ENCODE measurements at regions not wholly inside any gene's neighbourhood (a gene's known extent, or its start where the extent isn't known, plus 50 kb on each side); places are given as distances from the start of the nearest gene placed in this dataset.
"Not testable (repeated sequence)": the region's sequence is repeated elsewhere in the genome, so short reads cannot be mapped to it uniquely, and the experiment has no call there.

DNA sequence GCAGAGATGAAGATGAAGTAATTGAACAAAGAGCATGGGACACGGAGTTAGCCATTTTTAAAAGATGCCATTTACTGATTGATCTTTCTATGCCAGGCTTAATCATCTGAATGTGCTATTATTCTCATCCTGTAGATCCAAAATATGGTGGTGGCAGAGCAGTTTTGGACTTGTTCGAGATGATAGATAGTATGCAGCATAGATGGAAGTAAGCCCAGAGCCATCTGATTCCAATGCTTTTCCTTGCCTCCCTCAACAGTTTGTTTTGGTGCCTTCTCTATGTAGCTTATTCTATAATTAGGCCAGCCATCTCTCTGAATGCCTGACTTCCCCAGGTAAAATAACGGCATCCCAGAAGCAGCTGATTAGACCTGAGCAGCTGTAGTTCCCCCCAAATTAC lies 152.6 kb upstream of the CLNK start:
- Histone ChIP-seq H3K4me1 (ENCODE audit: insufficient read depth, low read length, severe bottlenecking) (no peaks in the 10 kb centered on the region), H3K4me2 (ENCODE audit: low read length) (no peak overlapping the region), H3F3A (ENCODE audit: insufficient read depth, low read length) (no peaks in the 10 kb centered on the region), H3K27me3 (ENCODE audit: insufficient read depth, low read length) (no peaks in the 10 kb centered on the region), H3K4me3 (ENCODE audit: low read depth, low read length, poor library complexity, severe bottlenecking) (no peak overlapping the region), H3K36me3 (ENCODE audit: insufficient read depth, low read length) (no peaks in the 10 kb centered on the region), H3K79me2 (ENCODE audit: insufficient read depth, low read length) (no peaks in the 10 kb centered on the region), H2AFZ (ENCODE audit: low read length) (no peak overlapping the region), H3K27ac (ENCODE audit: low read depth, low read length, poor library complexity, severe bottlenecking) (no peak overlapping the region), H3K9ac (ENCODE audit: low read length) (no peak overlapping the region), H3K9me2 (ENCODE audit: low read depth, low read length) (no peaks in the 10 kb centered on the region), H3K9me3 (ENCODE audit: low read length) (no peaks in the 10 kb centered on the region), H4K20me1 (ENCODE audit: insufficient read depth, low read length) (no peaks in the 10 kb centered on the region)
- TF ChIP-seq, protein P1, sequence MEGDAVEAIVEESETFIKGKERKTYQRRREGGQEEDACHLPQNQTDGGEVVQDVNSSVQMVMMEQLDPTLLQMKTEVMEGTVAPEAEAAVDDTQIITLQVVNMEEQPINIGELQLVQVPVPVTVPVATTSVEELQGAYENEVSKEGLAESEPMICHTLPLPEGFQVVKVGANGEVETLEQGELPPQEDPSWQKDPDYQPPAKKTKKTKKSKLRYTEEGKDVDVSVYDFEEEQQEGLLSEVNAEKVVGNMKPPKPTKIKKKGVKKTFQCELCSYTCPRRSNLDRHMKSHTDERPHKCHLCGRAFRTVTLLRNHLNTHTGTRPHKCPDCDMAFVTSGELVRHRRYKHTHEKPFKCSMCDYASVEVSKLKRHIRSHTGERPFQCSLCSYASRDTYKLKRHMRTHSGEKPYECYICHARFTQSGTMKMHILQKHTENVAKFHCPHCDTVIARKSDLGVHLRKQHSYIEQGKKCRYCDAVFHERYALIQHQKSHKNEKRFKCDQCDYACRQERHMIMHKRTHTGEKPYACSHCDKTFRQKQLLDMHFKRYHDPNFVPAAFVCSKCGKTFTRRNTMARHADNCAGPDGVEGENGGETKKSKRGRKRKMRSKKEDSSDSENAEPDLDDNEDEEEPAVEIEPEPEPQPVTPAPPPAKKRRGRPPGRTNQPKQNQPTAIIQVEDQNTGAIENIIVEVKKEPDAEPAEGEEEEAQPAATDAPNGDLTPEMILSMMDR (IDR thresholded peaks at IDR 0.05; ENCODE audit: low read length), result no peak
- no peak for TF ChIP-seq EZH2 (IDR thresholded peaks at IDR 0.05; ENCODE audit: borderline replicate concordance, low read length)

DNA sequence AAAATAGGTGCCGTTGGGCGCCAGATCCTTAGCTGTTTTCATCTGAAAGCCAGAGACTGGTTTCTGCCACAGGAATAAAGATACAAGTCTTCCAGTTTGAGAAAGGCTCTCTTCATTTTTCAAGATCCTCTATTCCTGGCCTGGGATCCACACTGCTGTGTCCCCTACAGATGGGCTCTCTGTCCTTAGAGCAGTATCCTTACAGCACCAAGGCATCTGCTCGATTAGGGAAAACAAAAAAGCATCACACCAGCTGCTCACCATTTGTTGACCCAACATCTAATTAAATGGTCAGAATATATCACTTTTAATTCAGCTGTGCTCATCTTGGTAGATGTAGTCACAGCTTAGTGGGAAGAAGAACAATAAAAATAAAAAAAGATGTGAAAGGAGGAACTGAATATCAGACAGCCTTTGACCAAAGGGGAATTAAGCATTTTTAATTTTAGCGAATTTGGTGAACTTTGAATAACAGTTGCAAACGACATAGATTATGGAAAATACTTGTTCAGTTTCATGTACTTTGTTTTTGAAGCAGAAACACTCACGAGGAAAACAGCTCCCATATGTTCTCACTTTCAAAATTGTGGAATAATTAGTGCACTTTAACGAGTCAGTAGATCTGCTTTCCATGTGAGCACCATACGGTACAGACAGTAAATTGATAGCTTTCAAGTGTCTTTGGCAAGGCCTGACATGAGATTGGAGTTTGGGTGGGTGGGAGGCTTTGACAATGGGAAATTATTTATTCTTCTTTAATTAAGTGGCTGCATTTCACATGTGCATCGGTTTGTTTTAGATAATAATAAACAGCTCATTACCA lies 148.4 kb upstream of the CLNK start:
- Histone ChIP-seq H2AFZ (ENCODE audit: low read length) (no peak overlapping the region), H3F3A (ENCODE audit: insufficient read depth, low read length) (no peaks in the 10 kb centered on the region), H3K4me1 (ENCODE audit: insufficient read depth, low read length, severe bottlenecking) (no peaks in the 10 kb centered on the region), H3K4me3 (ENCODE audit: low read depth, low read length, poor library complexity, severe bottlenecking) (no peak overlapping the region), H3K27me3 (ENCODE audit: insufficient read depth, low read length) (no peaks in the 10 kb centered on the region), H3K79me2 (ENCODE audit: insufficient read depth, low read length) (no peaks in the 10 kb centered on the region), H4K20me1 (ENCODE audit: insufficient read depth, low read length) (no peaks in the 10 kb centered on the region), H3K27ac (ENCODE audit: low read depth, low read length, poor library complexity, severe bottlenecking) (no peak overlapping the region), H3K36me3 (ENCODE audit: insufficient read depth, low read length) (no peaks in the 10 kb centered on the region), H3K4me2 (ENCODE audit: low read length) (no peak overlapping the region), H3K9me3 (ENCODE audit: low read length) (no peaks in the 10 kb centered on the region), H3K9ac (ENCODE audit: low read length) (no peak overlapping the region), H3K9me2 (ENCODE audit: low read depth, low read length) (no peaks in the 10 kb centered on the region)
- TF ChIP-seq EZH2 (IDR thresholded peaks at IDR 0.05; ENCODE audit: borderline replicate concordance, low read length), result no peak
- TF ChIP-seq, protein P1 (IDR thresholded peaks at IDR 0.05; ENCODE audit: low read length), result no peak

DNA sequence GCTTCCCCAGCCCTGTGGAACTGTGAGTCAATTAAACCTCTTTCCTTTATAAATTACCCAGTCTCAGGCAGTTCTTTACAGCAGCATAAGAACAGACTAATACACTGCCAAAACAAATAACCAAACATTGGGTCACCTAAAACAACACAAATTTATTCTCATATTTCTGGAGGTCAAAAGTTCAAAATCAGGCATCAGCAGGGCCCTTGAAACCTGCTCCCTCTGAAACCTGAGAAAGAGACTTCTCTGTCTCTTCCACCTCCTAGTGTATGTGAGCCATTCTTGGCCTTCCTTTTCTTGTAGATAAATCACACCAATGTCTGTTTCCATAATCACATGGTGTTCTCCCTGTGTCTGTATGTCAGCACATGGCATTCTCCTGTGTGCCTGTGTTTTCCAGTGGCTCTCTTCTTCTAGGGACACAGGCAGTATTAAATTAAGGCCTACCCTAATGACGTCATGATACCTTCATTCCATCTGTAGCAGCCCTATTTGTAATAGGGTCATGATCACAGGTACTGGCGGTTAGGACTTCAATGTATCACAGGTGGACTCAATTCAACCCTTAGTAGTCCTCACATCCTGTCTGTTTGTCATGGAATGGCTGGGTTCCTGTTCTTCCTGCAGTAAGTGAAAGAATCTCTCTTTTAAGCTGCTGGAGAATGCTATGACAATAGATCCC lies 147.3 kb upstream of the CLNK start:
- no peak overlapping the region for H3K4me3 ChIP-seq (ENCODE audit: low read depth, low read length, poor library complexity, severe bottlenecking)
- no peaks in the 10 kb centered on the region for H3K79me2 ChIP-seq (ENCODE audit: insufficient read depth, low read length)
- no peak overlapping the region for H3K9ac ChIP-seq (ENCODE audit: low read length)
- no peak overlapping the region for H3K27ac ChIP-seq (ENCODE audit: low read depth, low read length, poor library complexity, severe bottlenecking)
- H2AFZ ChIP-seq (ENCODE audit: low read length), result no peak overlapping the region
- H3K9me3 ChIP-seq (ENCODE audit: low read length), result no peaks in the 10 kb centered on the region
- no peaks in the 10 kb centered on the region for H3K27me3 ChIP-seq (ENCODE audit: insufficient read depth, low read length)
- H3K36me3 ChIP-seq (ENCODE audit: insufficient read depth, low read length), result no peaks in the 10 kb centered on the region
- H3K9me2 ChIP-seq (ENCODE audit: low read depth, low read length), result no peaks in the 10 kb centered on the region
- no peaks in the 10 kb centered on the region for H3F3A ChIP-seq (ENCODE audit: insufficient read depth, low read length)
- no peak overlapping the region for H3K4me2 ChIP-seq (ENCODE audit: low read length)
- no peak for TF ChIP-seq EZH2 (IDR thresholded peaks at IDR 0.05; ENCODE audit: borderline replicate concordance, low read length)
- TF ChIP-seq, protein P1 (IDR thresholded peaks at IDR 0.05; ENCODE audit: low read length), result no peak
- H3K4me1 ChIP-seq (ENCODE audit: insufficient read depth, low read length, severe bottlenecking), result no peaks in the 10 kb centered on the region
- H4K20me1 ChIP-seq (ENCODE audit: insufficient read depth, low read length), result no peaks in the 10 kb centered on the region

DNA sequence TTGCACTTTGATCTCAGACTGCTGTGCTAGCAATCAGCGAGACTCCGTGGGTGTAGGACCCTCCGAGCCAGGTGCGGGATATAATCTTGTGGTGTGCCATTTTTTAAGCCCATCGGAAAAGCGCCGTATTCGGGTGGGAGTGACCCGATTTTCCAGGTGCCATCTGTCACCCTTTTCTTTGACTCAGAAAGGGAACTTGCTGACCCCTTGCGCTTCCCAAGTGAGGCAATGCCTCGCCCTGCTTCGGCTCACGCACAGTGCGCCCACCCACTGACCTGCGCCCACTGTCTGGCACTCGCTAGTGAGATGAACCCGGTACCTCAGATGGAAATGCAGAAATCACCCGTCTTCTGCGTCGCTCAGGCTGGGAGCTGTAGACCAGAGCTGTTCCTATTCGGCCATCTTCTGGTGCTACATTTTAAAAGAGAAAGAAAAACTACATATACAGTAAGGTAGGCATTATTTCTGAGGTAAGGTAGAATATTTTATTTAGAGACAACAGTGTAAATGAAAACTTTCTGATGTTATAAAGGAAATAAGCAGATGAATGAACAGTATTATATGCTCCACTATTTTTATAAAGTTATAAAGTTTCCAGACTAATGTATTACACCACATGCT lies 144.5 kb upstream of the CLNK start:
- H3K79me2 ChIP-seq (ENCODE audit: insufficient read depth, low read length); H4K20me1 ChIP-seq (ENCODE audit: insufficient read depth, low read length); H3K4me2 ChIP-seq (ENCODE audit: low read length); H3K4me1 ChIP-seq (ENCODE audit: insufficient read depth, low read length, severe bottlenecking); H3K9ac ChIP-seq (ENCODE audit: low read length); H3F3A ChIP-seq (ENCODE audit: insufficient read depth, low read length); H3K27me3 ChIP-seq (ENCODE audit: insufficient read depth, low read length); H3K36me3 ChIP-seq (ENCODE audit: insufficient read depth, low read length); H2AFZ ChIP-seq (ENCODE audit: low read length); H3K27ac ChIP-seq (ENCODE audit: low read depth, low read length, poor library complexity, severe bottlenecking); H3K9me3 ChIP-seq (ENCODE audit: low read length); H3K9me2 ChIP-seq (ENCODE audit: low read depth, low read length): not testable (repeated sequence)
- H3K4me3 ChIP-seq (ENCODE audit: low read depth, low read length, poor library complexity, severe bottlenecking), result peak overlapping the region; percentile 36

Measured in OCI-LY1 (cell line).